ENCODE measurements at regions not wholly inside any gene's neighbourhood (a gene's known extent, or its start where the extent isn't known, plus 50 kb on each side); places are given as distances from the start of the nearest gene placed in this dataset.

DNA sequence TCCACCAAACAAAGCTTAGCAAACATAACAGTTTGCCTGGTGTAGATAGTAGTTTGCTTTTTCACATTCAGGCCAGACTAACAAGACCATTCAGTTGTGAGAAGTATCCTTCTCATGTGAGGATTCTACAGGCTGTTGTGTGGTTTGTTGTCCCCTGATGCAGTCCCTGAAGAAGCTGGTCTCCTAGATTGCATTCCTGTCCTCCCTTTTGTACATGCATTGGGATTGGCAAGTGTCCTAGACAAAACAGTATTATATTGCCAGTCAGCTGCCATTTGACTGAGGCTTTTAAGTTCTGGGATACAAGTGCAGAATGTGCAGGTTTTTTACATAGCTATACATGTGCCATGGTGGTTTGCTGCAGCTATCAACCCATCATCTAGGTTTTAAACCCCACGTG, 362.0 kb upstream of the IL12A start:
- TF ChIP-seq, protein P1, sequence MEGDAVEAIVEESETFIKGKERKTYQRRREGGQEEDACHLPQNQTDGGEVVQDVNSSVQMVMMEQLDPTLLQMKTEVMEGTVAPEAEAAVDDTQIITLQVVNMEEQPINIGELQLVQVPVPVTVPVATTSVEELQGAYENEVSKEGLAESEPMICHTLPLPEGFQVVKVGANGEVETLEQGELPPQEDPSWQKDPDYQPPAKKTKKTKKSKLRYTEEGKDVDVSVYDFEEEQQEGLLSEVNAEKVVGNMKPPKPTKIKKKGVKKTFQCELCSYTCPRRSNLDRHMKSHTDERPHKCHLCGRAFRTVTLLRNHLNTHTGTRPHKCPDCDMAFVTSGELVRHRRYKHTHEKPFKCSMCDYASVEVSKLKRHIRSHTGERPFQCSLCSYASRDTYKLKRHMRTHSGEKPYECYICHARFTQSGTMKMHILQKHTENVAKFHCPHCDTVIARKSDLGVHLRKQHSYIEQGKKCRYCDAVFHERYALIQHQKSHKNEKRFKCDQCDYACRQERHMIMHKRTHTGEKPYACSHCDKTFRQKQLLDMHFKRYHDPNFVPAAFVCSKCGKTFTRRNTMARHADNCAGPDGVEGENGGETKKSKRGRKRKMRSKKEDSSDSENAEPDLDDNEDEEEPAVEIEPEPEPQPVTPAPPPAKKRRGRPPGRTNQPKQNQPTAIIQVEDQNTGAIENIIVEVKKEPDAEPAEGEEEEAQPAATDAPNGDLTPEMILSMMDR (IDR thresholded peaks at IDR 0.05; ENCODE audit: insufficient read depth, low read depth, low read length) = no peak
- DNase-seq (ENCODE audit: low read depth) = no peak
- no peak overlapping the region for H3K4me3 ChIP-seq (ENCODE audit: low read depth, low read length)

DNA sequence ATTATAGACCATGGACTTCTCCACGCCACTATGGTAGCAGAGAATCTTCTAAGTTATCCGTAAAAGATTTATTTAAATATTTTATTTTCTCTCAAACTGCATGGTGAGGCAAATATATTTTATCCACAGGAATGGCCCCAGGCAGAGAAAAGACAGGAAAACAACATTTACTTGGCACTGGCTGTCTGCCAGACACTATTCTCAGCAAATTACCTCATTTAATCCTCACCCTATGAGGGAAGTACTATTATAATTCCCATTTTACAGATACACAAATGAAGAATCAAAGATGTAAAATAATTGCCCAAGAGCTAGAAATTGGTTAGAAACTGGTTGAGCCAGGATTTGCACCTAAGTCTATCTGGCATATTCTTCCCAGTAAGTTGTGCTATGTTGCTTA, 361.4 kb upstream of the IL12A start:
- no peak for DNase-seq (ENCODE audit: low read depth)
- no peak overlapping the region for H3K4me3 ChIP-seq (ENCODE audit: low read depth, low read length)
- TF ChIP-seq, protein P1 (IDR thresholded peaks at IDR 0.05; ENCODE audit: insufficient read depth, low read depth, low read length) = no peak

DNA sequence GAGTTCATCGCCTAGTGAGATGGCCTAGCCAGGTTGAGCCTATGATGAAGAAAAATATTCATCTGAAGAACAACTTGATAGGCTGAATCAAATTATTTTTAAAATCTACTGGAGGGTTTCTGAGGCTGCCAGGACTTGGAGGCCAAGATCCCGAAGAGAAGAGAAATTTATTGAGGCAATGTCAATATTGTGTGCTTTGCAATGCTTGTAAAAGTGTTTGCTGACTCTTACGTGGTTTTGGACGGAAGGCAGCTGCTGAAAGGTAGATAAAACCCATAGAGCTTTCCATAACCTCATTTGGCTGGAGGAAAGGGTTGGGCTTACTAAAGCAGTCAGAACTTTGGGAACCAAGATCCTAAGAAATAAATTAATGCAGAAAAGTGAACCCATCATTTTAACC, 361.0 kb upstream of the IL12A start:
- no peak for DNase-seq (ENCODE audit: low read depth)
- H3K4me3 ChIP-seq (ENCODE audit: low read depth, low read length) = no peak overlapping the region
- TF ChIP-seq, protein P1 (IDR thresholded peaks at IDR 0.05; ENCODE audit: insufficient read depth, low read depth, low read length) = no peak

DNA sequence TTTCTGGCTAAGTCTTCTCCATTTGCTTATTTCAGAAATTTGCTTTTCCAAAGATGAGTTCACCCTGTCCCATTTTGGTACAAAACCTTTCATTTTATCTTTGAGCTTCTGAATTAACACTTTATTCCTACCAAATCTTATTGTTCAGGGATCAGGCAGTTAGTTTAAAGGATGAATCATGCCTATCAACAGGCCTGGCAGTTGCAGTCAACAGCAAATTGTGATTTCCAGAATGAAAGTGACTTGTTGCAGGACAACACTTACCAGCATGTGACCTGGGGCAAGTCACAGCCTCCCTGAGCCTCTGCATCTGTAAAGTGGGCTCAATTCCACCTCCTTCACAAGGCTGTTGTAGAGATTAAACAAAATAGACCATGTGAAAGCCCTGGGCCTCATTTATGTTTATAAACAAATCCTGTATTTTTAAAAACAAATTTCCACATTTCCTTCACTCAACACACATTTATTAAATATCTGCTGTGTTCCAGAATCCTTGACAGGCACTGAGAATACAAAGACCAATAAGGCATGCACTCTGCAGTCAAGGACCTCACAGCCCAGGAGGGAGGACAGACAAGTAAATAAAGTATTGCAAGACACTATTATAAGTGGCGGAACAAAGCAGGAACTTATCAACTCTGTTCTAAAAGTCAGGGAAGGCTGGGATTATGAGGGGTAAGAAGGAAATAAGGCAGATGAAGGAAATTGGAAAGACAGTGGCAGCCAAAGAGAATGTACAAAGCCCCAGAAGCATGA, 359.1 kb upstream of the IL12A start:
- peak; percentile 41 for DNase-seq (ENCODE audit: low read depth)
- no peak overlapping the region for H3K4me3 ChIP-seq (ENCODE audit: low read depth, low read length)
- TF ChIP-seq, protein P1 (IDR thresholded peaks at IDR 0.05; ENCODE audit: insufficient read depth, low read depth, low read length) = no peak

DNA sequence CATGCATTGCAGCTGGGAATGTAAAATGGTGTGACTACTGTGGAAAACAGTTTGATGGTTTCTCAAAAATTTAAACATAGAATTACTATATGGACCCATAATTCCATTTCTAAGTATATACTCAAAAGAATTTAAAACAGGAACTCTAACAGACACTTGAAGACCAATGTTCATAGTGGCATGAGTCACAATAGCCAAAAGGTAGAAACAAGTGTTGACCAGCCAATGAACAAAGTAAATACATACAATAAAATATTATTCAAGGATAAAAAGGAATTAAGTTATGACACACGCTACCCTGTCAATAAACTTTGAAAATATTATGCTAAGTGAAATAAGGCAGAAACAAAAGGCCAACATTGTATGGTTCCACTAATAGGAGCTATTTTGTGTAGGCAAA, 357.4 kb upstream of the IL12A start:
- no peak for DNase-seq (ENCODE audit: low read depth)
- TF ChIP-seq, protein P1 (IDR thresholded peaks at IDR 0.05; ENCODE audit: insufficient read depth, low read depth, low read length) = no peak
- no peak overlapping the region for H3K4me3 ChIP-seq (ENCODE audit: low read depth, low read length)

DNA sequence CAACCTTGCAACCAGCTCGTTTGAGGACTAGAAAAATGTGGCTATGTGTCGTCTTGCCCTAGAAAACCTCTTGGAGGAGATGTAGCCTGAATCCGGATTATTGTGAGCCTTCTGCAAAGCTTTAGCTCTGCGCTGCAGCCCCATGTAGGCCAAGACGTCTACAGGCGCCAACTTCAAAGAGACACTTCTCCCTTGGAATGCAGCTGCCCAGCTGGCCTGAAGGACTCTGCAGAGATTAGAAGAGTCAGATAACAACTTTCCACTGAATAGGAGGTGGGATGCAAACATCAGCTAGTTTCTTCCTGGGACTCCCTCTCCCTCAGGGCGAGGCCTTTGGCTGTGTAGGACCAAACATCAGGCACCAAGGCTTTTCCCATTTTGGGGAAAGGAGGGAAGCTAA, 356.5 kb upstream of the IL12A start:
- no peak overlapping the region for H3K4me3 ChIP-seq (ENCODE audit: low read depth, low read length)
- no peak for DNase-seq (ENCODE audit: low read depth)
- TF ChIP-seq, protein P1 (IDR thresholded peaks at IDR 0.05; ENCODE audit: insufficient read depth, low read depth, low read length) = no peak

DNA sequence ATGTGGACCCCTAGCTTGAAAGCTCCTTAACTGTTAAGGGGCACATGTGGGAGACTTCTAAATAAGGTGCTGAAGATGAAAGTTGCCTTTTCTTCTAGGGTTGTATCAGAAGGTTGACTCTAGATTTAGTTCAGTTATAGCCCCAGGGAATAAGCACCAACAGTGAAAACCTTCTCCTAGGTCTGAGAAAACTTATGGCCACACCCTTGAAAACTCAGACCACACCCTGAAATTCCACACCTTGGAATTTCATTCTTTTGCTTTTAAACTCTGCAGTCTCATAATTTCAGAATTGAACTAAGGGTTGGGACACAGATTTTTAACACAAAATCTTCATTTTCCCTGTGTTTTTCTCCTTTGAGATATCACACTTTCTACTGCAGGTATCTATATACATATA, 355.8 kb upstream of the IL12A start:
- no peak for DNase-seq (ENCODE audit: low read depth)
- no peak overlapping the region for H3K4me3 ChIP-seq (ENCODE audit: low read depth, low read length)
- TF ChIP-seq, protein P1 (IDR thresholded peaks at IDR 0.05; ENCODE audit: insufficient read depth, low read depth, low read length) = no peak
